SK-N-SH treated with all-trans-retinoic acid at 6 μM for 48 hours (cell line): ENCODE measurements at regions not wholly inside any gene's neighbourhood (a gene's known extent, or its start where the extent isn't known, plus 50 kb on each side); places are given as distances from the start of the nearest gene placed in this dataset.

ENCODE experiments used
- ARNTL ChIP-seq: fragments of 450-650 bp; formaldehyde crosslinking; IDR thresholded peaks from 2 replicates; pipeline ENCODE4 v1.5.0; 2020; ENCODE audit warnings: low read depth, mild to moderate bottlenecking, moderate library complexity, borderline replicate concordance
- PATZ1 ChIP-seq: fragments of 250-450 bp; sonication (Bioruptor Pico); IDR thresholded peaks from 2 replicates; pipeline ENCODE4 v1.8.0; 2020; ENCODE audit warnings: mild to moderate bottlenecking, moderate library complexity, borderline replicate concordance
- SNAI2 ChIP-seq: fragments of 250-450 bp; sonication (Bioruptor Pico); IDR thresholded peaks from 2 replicates; pipeline ENCODE4 v1.5.0; 2020; ENCODE audit warnings: mild to moderate bottlenecking, moderate library complexity
- TCF4 ChIP-seq: fragments of 250-450 bp; sonication (Bioruptor Pico); IDR thresholded peaks from 2 replicates; pipeline ENCODE4 v1.8.0; 2021; ENCODE audit warnings: mild to moderate bottlenecking, moderate library complexity, borderline replicate concordance
- TOX ChIP-seq: fragments of 250-450 bp; sonication (Bioruptor Pico); IDR thresholded peaks from 2 replicates; pipeline ENCODE4 v1.8.0; 2021; ENCODE audit warnings: mild to moderate bottlenecking, moderate library complexity, borderline replicate concordance
- ZC3H10 ChIP-seq: fragments of 250-450 bp; sonication (Bioruptor Pico); IDR thresholded peaks from 2 replicates; pipeline ENCODE4 v1.5.1; 2021; ENCODE audit warnings: mild to moderate bottlenecking, moderate library complexity
- ZFP3 ChIP-seq: fragments of 250-450 bp; sonication (Bioruptor Pico); IDR thresholded peaks from 2 replicates; pipeline ENCODE4 v1.5.0; 2020; ENCODE audit warnings: mild to moderate bottlenecking, moderate library complexity
- ZFP30 ChIP-seq: fragments of 450-650 bp; formaldehyde crosslinking; IDR thresholded peaks from 2 replicates; pipeline ENCODE4 v1.5.0; 2022; ENCODE audit warnings: mild to moderate bottlenecking, moderate library complexity
- ZNF565 ChIP-seq: fragments of 450-650 bp; formaldehyde crosslinking; conservative IDR thresholded peaks from 2 replicates; pipeline ENCODE4 v1.5.0; 2020; ENCODE audit warnings: low read depth, mild to moderate bottlenecking, moderate library complexity

GRCh38 chr12:90298289-90298948, 589.8 kb upstream of the ATP2B1 start:
- no peak for TF ChIP-seq PATZ1 (CRISPR knock-in tag)
- TF ChIP-seq ZNF565 (CRISPR knock-in tag), result no peak
- TF ChIP-seq SNAI2 (CRISPR knock-in tag), result no peak
- TF ChIP-seq TCF4, result no peak
- TF ChIP-seq ZFP3 (CRISPR knock-in tag), result no peak
- TF ChIP-seq TOX (CRISPR knock-in tag), result no peak
- TF ChIP-seq ARNTL (CRISPR knock-in tag), result no peak
- no peak for TF ChIP-seq ZC3H10 (CRISPR knock-in tag)
- TF ChIP-seq ZFP30 (CRISPR knock-in tag), result no peak
